ENCODE measurements at regions not wholly inside any gene's neighbourhood (a gene's known extent, or its start where the extent isn't known, plus 50 kb on each side); places are given as distances from the start of the nearest gene placed in this dataset.

- no peak for DNase-seq (ENCODE audit: low read depth)
These were observed 601.5 kb downstream of the IRX1 start for GRCh38 chr5:4197151-4197550.

- no peak for DNase-seq (ENCODE audit: low read depth)
These were observed 602.8 kb downstream of the IRX1 start for GRCh38 chr5:4198461-4198860.

- no peak for DNase-seq (ENCODE audit: low read depth)
These were observed 603.6 kb downstream of the IRX1 start for GRCh38 chr5:4199049-4199841.

- DNase-seq (ENCODE audit: low read depth), result no peak
These were observed 607.5 kb downstream of the IRX1 start for GRCh38 chr5:4203146-4203545.

GRCh38 chr5:4204276-4205141 lies 608.9 kb downstream of the IRX1 start:
- no peak for DNase-seq (ENCODE audit: low read depth)

- no peak for DNase-seq (ENCODE audit: low read depth)
These were observed 609.8 kb downstream of the IRX1 start for GRCh38 chr5:4205398-4205797.

- DNase-seq (ENCODE audit: low read depth), result no peak
These were observed 610.5 kb downstream of the IRX1 start for GRCh38 chr5:4206127-4206526.

GRCh38 chr5:4207486-4207885 lies 611.9 kb downstream of the IRX1 start:
- DNase-seq (ENCODE audit: low read depth), result no peak

GRCh38 chr5:4208537-4208936 lies 612.9 kb downstream of the IRX1 start:
- no peak for DNase-seq (ENCODE audit: low read depth)

- DNase-seq (ENCODE audit: low read depth), result no peak
These were observed 613.4 kb downstream of the IRX1 start for GRCh38 chr5:4208996-4209395.

GRCh38 chr5:4212071-4212739 lies 616.6 kb downstream of the IRX1 start:
- no peak for DNase-seq (ENCODE audit: low read depth)

- DNase-seq (ENCODE audit: low read depth), result no peak
These were observed 617.6 kb downstream of the IRX1 start for GRCh38 chr5:4212981-4213819.

GRCh38 chr5:4215143-4215542 lies 619.5 kb downstream of the IRX1 start:
- DNase-seq (ENCODE audit: low read depth), result no peak

- DNase-seq (ENCODE audit: low read depth), result no peak
These were observed 620.5 kb downstream of the IRX1 start for GRCh38 chr5:4216142-4216541.

GRCh38 chr5:4220016-4220415 lies 624.4 kb downstream of the IRX1 start:
- DNase-seq (ENCODE audit: low read depth), result no peak

GRCh38 chr5:4221048-4221447 lies 625.4 kb downstream of the IRX1 start:
- DNase-seq (ENCODE audit: low read depth), result no peak

GRCh38 chr5:4222147-4222546 lies 626.5 kb downstream of the IRX1 start:
- no peak for DNase-seq (ENCODE audit: low read depth)

- DNase-seq (ENCODE audit: low read depth), result no peak
These were observed 627.2 kb downstream of the IRX1 start for GRCh38 chr5:4222821-4223220.

GRCh38 chr5:4225741-4226140 lies 630.1 kb downstream of the IRX1 start:
- no peak for DNase-seq (ENCODE audit: low read depth)

- DNase-seq (ENCODE audit: low read depth), result no peak
These were observed 630.9 kb downstream of the IRX1 start for GRCh38 chr5:4226565-4226964.

GRCh38 chr5:4228708-4229107 lies 633.1 kb downstream of the IRX1 start:
- DNase-seq (ENCODE audit: low read depth), result no peak
